ENCODE measurements at regions not wholly inside any gene's neighbourhood (a gene's known extent, or its start where the extent isn't known, plus 50 kb on each side); places are given as distances from the start of the nearest gene placed in this dataset.

DNA sequence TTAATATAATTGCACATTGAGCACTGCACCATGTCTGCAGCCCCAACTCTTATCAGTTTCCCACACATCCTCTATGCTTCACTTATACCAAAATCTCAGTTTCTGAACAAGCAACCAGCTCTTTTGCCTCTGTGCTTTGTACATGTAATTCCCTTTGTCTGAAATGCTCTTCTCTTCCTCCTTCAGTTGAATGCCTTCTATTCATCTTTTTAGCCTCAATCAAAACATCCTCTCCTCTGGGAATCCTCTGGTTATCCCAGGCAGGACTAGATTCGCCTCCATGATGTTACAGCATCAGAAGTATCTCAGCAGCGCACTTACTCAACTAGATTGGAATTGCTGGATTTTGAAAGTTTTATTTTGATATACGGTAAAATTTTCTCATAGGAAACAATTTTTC lies 143.3 kb downstream of the GAS1 start:
- no peak for TF ChIP-seq EZH2 (IDR thresholded peaks at IDR 0.05; ENCODE audit: insufficient read depth, low read length)
- TF ChIP-seq, protein P1, sequence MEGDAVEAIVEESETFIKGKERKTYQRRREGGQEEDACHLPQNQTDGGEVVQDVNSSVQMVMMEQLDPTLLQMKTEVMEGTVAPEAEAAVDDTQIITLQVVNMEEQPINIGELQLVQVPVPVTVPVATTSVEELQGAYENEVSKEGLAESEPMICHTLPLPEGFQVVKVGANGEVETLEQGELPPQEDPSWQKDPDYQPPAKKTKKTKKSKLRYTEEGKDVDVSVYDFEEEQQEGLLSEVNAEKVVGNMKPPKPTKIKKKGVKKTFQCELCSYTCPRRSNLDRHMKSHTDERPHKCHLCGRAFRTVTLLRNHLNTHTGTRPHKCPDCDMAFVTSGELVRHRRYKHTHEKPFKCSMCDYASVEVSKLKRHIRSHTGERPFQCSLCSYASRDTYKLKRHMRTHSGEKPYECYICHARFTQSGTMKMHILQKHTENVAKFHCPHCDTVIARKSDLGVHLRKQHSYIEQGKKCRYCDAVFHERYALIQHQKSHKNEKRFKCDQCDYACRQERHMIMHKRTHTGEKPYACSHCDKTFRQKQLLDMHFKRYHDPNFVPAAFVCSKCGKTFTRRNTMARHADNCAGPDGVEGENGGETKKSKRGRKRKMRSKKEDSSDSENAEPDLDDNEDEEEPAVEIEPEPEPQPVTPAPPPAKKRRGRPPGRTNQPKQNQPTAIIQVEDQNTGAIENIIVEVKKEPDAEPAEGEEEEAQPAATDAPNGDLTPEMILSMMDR (IDR thresholded peaks at IDR 0.05; ENCODE audit: insufficient read depth, low read depth, low read length) = no peak

All from astrocyte (in vitro differentiated cells and primary cell).